Liver (tissue), 8 donors: ENCODE measurements at regions not wholly inside any gene's neighbourhood (a gene's known extent, or its start where the extent isn't known, plus 50 kb on each side); places are given as distances from the start of the nearest gene placed in this dataset.

ENCODE experiments used
- DNase-seq: peaks from one replicate; pipeline ENCODE4 v3.0.0-alpha.2; 2017; ENCODE audit warnings: low spot score
- H3K27ac ChIP-seq, 2 donors: one replicate each; pipeline ENCODE4 v1.7.0; 2013; ENCODE audit warnings: inconsistent platforms in 2 of 2, low read length in 2 of 2, control low read depth in 1 of 2, low read depth in 1 of 2, mild to moderate bottlenecking in 1 of 2
- H3K27me3 ChIP-seq, 4 donors: one replicate each; pipeline versions ENCODE4 v1.6.1 to v1.7.0; 2013; ENCODE audit warnings: low read length in 3 of 4, inconsistent platforms in 1 of 4, mild to moderate bottlenecking in 1 of 4, moderate library complexity in 1 of 4; ENCODE audit not compliant: control insufficient read depth in 4 of 4, insufficient read depth in 4 of 4
- H3K36me3 ChIP-seq, 4 donors: one replicate each; pipeline versions ENCODE4 v1.6.1 to v1.7.0; 2013; ENCODE audit warnings: low read length in 3 of 4, mild to moderate bottlenecking in 3 of 4, low read depth in 1 of 4, moderate library complexity in 1 of 4; ENCODE audit not compliant: control insufficient read depth in 4 of 4, insufficient read depth in 3 of 4
- H3K4me1 ChIP-seq, 4 donors: one replicate each; pipeline versions ENCODE4 v1.6.1 to v1.7.0; 2013; ENCODE audit warnings: low read length in 3 of 4, mild to moderate bottlenecking in 3 of 4, moderate library complexity in 1 of 4; ENCODE audit not compliant: control insufficient read depth in 4 of 4, insufficient read depth in 4 of 4
- H3K4me3 ChIP-seq, 3 donors: one replicate each; pipeline versions ENCODE4 v1.6.1 to v1.7.0; 2013; ENCODE audit warnings: low read length in 3 of 3, control low read depth in 1 of 3, low read depth in 1 of 3, mild to moderate bottlenecking in 1 of 3
- H3K9ac ChIP-seq, 2 donors: one replicate each; pipeline ENCODE4 v1.7.0; 2013; ENCODE audit warnings: low read length in 2 of 2, mild to moderate bottlenecking in 2 of 2, moderate library complexity in 2 of 2, control low read depth in 1 of 2, low read depth in 1 of 2
- H3K9me3 ChIP-seq, 4 donors: one replicate each; pipeline versions ENCODE4 v1.6.1 to v1.7.0; 2013; ENCODE audit warnings: low read length in 3 of 4; ENCODE audit not compliant: control insufficient read depth in 4 of 4
- ATF3 ChIP-seq: IDR thresholded peaks from 2 replicates; pipeline ENCODE4 v1.6.1; 2016; ENCODE audit warnings: antibody characterized with exemption
- CTCF ChIP-seq: fragments of 150-350 bp; IDR thresholded peaks from 2 replicates; pipeline ENCODE4 v1.5.1; 2017; ENCODE audit warnings: improper control_type of control experiment, low read depth, low read length; ENCODE audit not compliant: missing input control
- EGR1 ChIP-seq, 2 donors: IDR thresholded peaks; 2 replicates each; pipeline ENCODE4 v1.6.1; 2016 to 2018; ENCODE audit warnings: antibody characterized with exemption in 2 of 2, low read depth in 2 of 2
- FOXA1 ChIP-seq: IDR thresholded peaks from 2 replicates; pipeline ENCODE4 v1.6.1; 2016; ENCODE audit warnings: antibody characterized with exemption
- FOXA2 ChIP-seq: IDR thresholded peaks from 2 replicates; pipeline ENCODE4 v1.6.1; 2016; ENCODE audit warnings: antibody characterized with exemption
- GABPA ChIP-seq, 2 donors: IDR thresholded peaks in 1 of 2; conservative IDR thresholded peaks in 1 of 2; 2 replicates each; pipeline ENCODE4 v1.6.1; 2016; ENCODE audit warnings: antibody characterized with exemption in 2 of 2, mild to moderate bottlenecking in 1 of 2, moderate library complexity in 1 of 2
- HNF4A ChIP-seq, 2 donors: conservative IDR thresholded peaks; 2 replicates each; pipeline ENCODE4 v1.6.1; 2016; ENCODE audit warnings: antibody characterized with exemption in 2 of 2, mild to moderate bottlenecking in 2 of 2
- HNF4G ChIP-seq: IDR thresholded peaks from 2 replicates; pipeline ENCODE4 v1.6.1; 2016; ENCODE audit warnings: antibody characterized with exemption
- JUND ChIP-seq, 2 donors: IDR thresholded peaks; 2 replicates each; pipeline ENCODE4 v1.6.1; 2016; ENCODE audit warnings: antibody characterized with exemption in 2 of 2
- MAX ChIP-seq: IDR thresholded peaks from 2 replicates; pipeline ENCODE4 v1.6.1; 2016; ENCODE audit warnings: antibody characterized with exemption
- NR2F2 ChIP-seq: IDR thresholded peaks from 2 replicates; pipeline ENCODE4 v1.6.1; 2016; ENCODE audit warnings: antibody characterized with exemption
- RAD21 ChIP-seq, 2 donors: IDR thresholded peaks; 2 replicates each; pipeline ENCODE4 v1.6.1; 2016; ENCODE audit warnings: antibody characterized with exemption in 2 of 2, mild to moderate bottlenecking in 2 of 2
- REST ChIP-seq: IDR thresholded peaks from 2 replicates; pipeline ENCODE4 v1.6.1; 2016; ENCODE audit warnings: antibody characterized with exemption, mild to moderate bottlenecking
- RXRA ChIP-seq, 2 donors: IDR thresholded peaks; 2 replicates each; pipeline ENCODE4 v1.6.1; 2017 to 2018; ENCODE audit warnings: antibody characterized with exemption in 2 of 2, mild to moderate bottlenecking in 1 of 2
- TAF1 ChIP-seq: conservative IDR thresholded peaks from 2 replicates; pipeline ENCODE4 v1.6.1; 2016; ENCODE audit warnings: antibody characterized with exemption, mild to moderate bottlenecking
- YY1 ChIP-seq: IDR thresholded peaks from 2 replicates; pipeline ENCODE4 v1.6.1; 2016; ENCODE audit warnings: antibody characterized with exemption, mild to moderate bottlenecking
- ZBTB33 ChIP-seq: IDR thresholded peaks from 2 replicates; pipeline ENCODE4 v1.6.1; 2016; ENCODE audit warnings: antibody characterized with exemption
- WGBS: extraction: QIAGEN DNeasy Blood & Tissue Kit; methylation state at CpG from one replicate; pipeline ENCODE4 v1.1.7; 2013; 5-methylcytosine and 5-hydroxymethylcytosine counted together
- donor health status: healthy.
- donor health status: healthy.
- donor health status: healthy.
- donor health status: healthy.
- donor health status: healthy.

GRCh38 chr5:20654033-20654432 is 666.0 kb upstream of the CDH18 start:
- H3K4me1 ChIP-seq = no peaks in the 10 kb centered on the region
- TF ChIP-seq RAD21 (IDR thresholded peaks at IDR 0.05) (no peak), YY1 (no peak)
- 65% methylated on average over 2 of the region's 2 CpGs for WGBS
- no peak overlapping the region for H3K9ac ChIP-seq
- H3K27me3 ChIP-seq = no peaks in the 10 kb centered on the region
- no peak overlapping the region for H3K4me3 ChIP-seq
- H3K27ac ChIP-seq = no peak overlapping the region
- no peaks in the 10 kb centered on the region for H3K36me3 ChIP-seq
- H3K9me3 ChIP-seq = no peaks in the 10 kb centered on the region
- DNase-seq = no peak

- H3K9me3 ChIP-seq = no peaks in the 10 kb centered on the region
- H3K36me3 ChIP-seq = no peaks in the 10 kb centered on the region
- 58% methylated on average over 1 of the region's 1 CpG for WGBS
- no peak overlapping the region for H3K27ac ChIP-seq
- no peak overlapping the region for H3K9ac ChIP-seq
- no peak for TF ChIP-seq ATF3
- TF ChIP-seq HNF4A (conservative IDR thresholded peaks at IDR 0.05) = no peak
- TF ChIP-seq RAD21 (IDR thresholded peaks at IDR 0.05) = no peak
- TF ChIP-seq ZBTB33 = no peak
- TF ChIP-seq RXRA (IDR thresholded peaks at IDR 0.05) = no peak
- TF ChIP-seq JUND (IDR thresholded peaks at IDR 0.05) = no peak
- no peak for TF ChIP-seq GABPA (IDR thresholded peaks at IDR 0.05 in 1 of 2, conservative IDR thresholded peaks at IDR 0.05 in 1 of 2)
- TF ChIP-seq NR2F2 = no peak
- no peak overlapping the region for H3K4me3 ChIP-seq
- H3K27me3 ChIP-seq = no peaks in the 10 kb centered on the region
- H3K4me1 ChIP-seq = no peaks in the 10 kb centered on the region
- no peak for DNase-seq
These were observed 662.0 kb upstream of the CDH18 start for GRCh38 chr5:20649966-20650365.

GRCh38 chr5:20648981-20649380 is 661.0 kb upstream of the CDH18 start:
- no peak overlapping the region for H3K9ac ChIP-seq
- no peaks in the 10 kb centered on the region for H3K27me3 ChIP-seq
- no peaks in the 10 kb centered on the region for H3K9me3 ChIP-seq
- TF ChIP-seq HNF4G (no peak), FOXA2 (no peak), ATF3 (no peak), RXRA (IDR thresholded peaks at IDR 0.05) (no peak), RAD21 (IDR thresholded peaks at IDR 0.05) (no peak), EGR1 (IDR thresholded peaks at IDR 0.05; ENCODE audit: low read depth in 2 of 2) (no peak), TAF1 (no peak)
- H3K27ac ChIP-seq = no peak overlapping the region
- no peaks in the 10 kb centered on the region for H3K4me1 ChIP-seq
- no peak for DNase-seq
- H3K36me3 ChIP-seq = no peaks in the 10 kb centered on the region
- no peak overlapping the region for H3K4me3 ChIP-seq

GRCh38 chr5:20636686-20637085 is 648.7 kb upstream of the CDH18 start:
- no peaks in the 10 kb centered on the region for H3K4me1 ChIP-seq
- H3K9me3 ChIP-seq = peaks cover 0 to 2% (median 0%) of the 10 kb centered on the region in 4 donors
- DNase-seq = no peak
- H3K4me3 ChIP-seq = no peak overlapping the region
- H3K9ac ChIP-seq = no peak overlapping the region
- no peak overlapping the region for H3K27ac ChIP-seq
- no peaks in the 10 kb centered on the region for H3K27me3 ChIP-seq
- WGBS = 4% methylated on average over 1 of the region's 1 CpG
- no peaks in the 10 kb centered on the region for H3K36me3 ChIP-seq
- no peak for TF ChIP-seq RXRA (IDR thresholded peaks at IDR 0.05)
- TF ChIP-seq CTCF = no peak
- TF ChIP-seq EGR1 (IDR thresholded peaks at IDR 0.05; ENCODE audit: low read depth in 2 of 2) = no peak
- TF ChIP-seq REST = no peak
- TF ChIP-seq HNF4A (conservative IDR thresholded peaks at IDR 0.05) = no peak
- no peak for TF ChIP-seq MAX
- TF ChIP-seq FOXA1 = no peak
- no peak for TF ChIP-seq YY1
- TF ChIP-seq TAF1 = no peak
